Bronchial epithelial cell (primary cell): ENCODE measurements at regions not wholly inside any gene's neighbourhood (a gene's known extent, or its start where the extent isn't known, plus 50 kb on each side); places are given as distances from the start of the nearest gene placed in this dataset.

Experiments
- DNase-seq: peaks from one replicate; pipeline ENCODE4 v3.0.0-alpha.2; 2010; ENCODE audit warnings: low read depth
- FAIRE-seq: peaks from 2 replicates; lab custom pipeline; 2011; peaks lifted over from hg19 to GRCh38; lab: Jason Lieb, UNC
- H3K27me3 ChIP-seq: 2 replicates; pipeline ENCODE4 v1.5.1; 2011; ENCODE audit warnings: low read length; ENCODE audit not compliant: control insufficient read depth, insufficient read depth
- H3K36me3 ChIP-seq: 2 replicates; pipeline ENCODE4 v1.5.1; 2011; ENCODE audit warnings: low read length; ENCODE audit not compliant: control insufficient read depth, insufficient read depth
- H3K4me3 ChIP-seq: 2 replicates; pipeline ENCODE4 v1.5.1; 2011; ENCODE audit warnings: mild to moderate bottlenecking, low read depth, low read length, control low read depth
- TF ChIP-seq, protein P1 (sequence below): IDR thresholded peaks from 2 replicates; pipeline ENCODE4 v1.5.1; 2011; ENCODE audit warnings: mild to moderate bottlenecking, moderate library complexity, low read length, control low read depth, inconsistent platforms; ENCODE audit not compliant: insufficient read depth, severe bottlenecking

DNA sequence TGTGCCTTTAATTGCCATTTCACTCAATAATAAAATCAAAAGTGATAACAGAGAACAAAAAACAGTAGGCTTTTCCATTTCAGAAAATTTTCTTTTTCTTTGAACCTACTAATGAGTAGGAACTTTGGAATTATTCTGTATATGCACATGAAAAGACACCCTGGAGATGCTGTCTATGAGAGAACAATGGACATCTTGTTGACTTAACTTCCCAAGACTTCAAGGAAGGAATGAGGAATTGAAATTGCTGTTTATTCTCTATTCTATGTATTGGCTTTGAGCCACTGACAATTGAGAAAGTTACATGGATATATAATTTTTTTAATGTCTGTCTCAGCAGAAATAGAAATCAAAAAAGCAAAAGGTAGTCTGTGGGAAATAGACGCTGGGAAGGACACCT is 98.6 kb upstream of the PCSK2 start:
- Histone ChIP-seq H3K4me3 (no peak overlapping the region), H3K36me3 (no peaks in the 10 kb centered on the region), H3K27me3 (no peaks in the 10 kb centered on the region)
- TF ChIP-seq, protein P1, sequence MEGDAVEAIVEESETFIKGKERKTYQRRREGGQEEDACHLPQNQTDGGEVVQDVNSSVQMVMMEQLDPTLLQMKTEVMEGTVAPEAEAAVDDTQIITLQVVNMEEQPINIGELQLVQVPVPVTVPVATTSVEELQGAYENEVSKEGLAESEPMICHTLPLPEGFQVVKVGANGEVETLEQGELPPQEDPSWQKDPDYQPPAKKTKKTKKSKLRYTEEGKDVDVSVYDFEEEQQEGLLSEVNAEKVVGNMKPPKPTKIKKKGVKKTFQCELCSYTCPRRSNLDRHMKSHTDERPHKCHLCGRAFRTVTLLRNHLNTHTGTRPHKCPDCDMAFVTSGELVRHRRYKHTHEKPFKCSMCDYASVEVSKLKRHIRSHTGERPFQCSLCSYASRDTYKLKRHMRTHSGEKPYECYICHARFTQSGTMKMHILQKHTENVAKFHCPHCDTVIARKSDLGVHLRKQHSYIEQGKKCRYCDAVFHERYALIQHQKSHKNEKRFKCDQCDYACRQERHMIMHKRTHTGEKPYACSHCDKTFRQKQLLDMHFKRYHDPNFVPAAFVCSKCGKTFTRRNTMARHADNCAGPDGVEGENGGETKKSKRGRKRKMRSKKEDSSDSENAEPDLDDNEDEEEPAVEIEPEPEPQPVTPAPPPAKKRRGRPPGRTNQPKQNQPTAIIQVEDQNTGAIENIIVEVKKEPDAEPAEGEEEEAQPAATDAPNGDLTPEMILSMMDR = no peak
- no peak for FAIRE-seq
- no peak for DNase-seq

DNA sequence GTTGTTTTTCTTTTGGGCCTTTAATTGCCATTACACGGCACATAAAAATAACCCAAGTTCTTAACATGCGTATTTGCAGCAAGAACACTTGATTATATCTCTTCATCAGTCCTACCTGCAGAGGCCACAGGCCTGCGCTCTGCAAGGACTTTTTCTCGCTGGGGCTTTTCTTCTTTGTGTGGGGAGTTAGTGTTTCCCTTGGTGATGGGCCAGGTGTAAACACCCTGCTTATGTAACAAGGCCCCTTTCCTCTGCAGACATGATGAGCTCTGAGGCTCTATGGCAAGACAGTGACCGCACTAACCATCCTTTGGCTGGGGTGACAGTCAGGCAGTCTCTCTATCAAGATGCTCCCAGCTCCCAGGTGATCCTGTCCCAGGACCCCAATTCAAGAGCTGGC is 97.8 kb upstream of the PCSK2 start:
- FAIRE-seq = no peak

DNA sequence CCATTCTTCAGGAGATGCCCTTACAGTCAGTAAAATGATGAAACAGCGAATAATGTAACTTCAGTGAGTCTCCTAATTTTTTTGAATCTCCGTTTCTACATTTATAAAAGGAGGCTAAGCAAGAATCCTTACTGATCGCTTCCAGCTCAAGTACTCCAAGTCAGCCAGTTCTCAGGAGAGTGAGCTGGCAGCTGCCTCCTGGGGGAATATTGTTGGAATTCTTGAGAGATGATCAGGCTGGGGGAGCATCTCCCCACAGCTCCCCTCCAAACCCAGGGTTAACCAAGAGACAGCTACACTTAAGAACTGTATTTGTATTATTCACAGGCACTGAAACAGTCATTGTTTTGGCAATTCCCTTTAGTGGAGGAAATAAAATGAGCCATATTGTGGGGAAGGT is 89.1 kb upstream of the PCSK2 start:
- FAIRE-seq = no peak
- Histone ChIP-seq H3K27me3 (no peaks in the 10 kb centered on the region), H3K36me3 (no peaks in the 10 kb centered on the region), H3K4me3 (no peak overlapping the region)
- DNase-seq = no peak
- TF ChIP-seq, protein P1 = no peak

More for the DNA sequence above, 97.8 kb upstream of the PCSK2 start:
- TF ChIP-seq, protein P1 = no peak
- DNase-seq = no peak
- Histone ChIP-seq H3K36me3 (no peaks in the 10 kb centered on the region), H3K27me3 (no peaks in the 10 kb centered on the region), H3K4me3 (no peak overlapping the region)

DNA sequence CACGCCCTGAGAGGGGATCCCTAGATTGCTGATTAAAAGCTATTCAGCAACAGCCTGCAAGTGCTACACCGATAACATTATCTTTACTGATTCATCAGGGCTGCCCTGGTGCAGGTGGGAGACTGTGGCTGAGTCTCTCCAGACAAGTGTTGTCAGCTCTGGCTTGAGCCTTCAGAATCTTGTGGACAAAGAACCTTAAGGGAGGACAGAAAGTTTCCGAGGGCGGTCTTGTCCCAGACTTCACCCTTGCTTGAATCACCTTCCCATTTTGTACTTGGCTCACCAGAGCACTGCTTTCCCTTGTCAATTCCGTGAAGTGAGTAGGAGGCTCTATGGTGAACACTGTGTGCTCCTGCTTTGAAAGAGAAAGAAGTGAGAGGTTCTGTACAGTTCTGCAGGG is 88.6 kb upstream of the PCSK2 start:
- no peaks in the 10 kb centered on the region for H3K36me3 ChIP-seq
- FAIRE-seq (no peak), DNase-seq (no peak)
- H3K27me3 ChIP-seq = no peaks in the 10 kb centered on the region
- no peak overlapping the region for H3K4me3 ChIP-seq
- TF ChIP-seq, protein P1 = no peak

DNA sequence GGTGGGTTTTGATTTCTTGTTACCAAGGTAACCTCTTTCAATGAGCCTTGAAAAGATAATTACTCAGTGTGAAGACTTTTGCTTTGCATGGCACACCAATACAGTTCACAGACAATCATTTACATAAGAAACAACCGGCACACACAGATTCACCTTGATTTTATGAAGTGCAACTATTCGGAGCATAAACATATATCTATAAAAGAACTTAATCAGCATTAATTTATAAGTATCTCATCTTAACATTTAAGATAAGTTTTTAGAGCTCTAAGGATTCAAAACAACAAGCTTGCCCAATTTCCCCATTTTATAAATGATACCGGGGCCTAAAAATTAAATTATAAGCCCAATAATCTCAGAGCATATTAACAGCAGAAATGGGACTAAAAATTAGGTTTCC is 85.9 kb upstream of the PCSK2 start:
- H3K27me3 ChIP-seq = no peaks in the 10 kb centered on the region
- DNase-seq = no peak
- TF ChIP-seq, protein P1 = no peak
- FAIRE-seq = no peak
- no peak overlapping the region for H3K4me3 ChIP-seq
- H3K36me3 ChIP-seq = no peaks in the 10 kb centered on the region

DNA sequence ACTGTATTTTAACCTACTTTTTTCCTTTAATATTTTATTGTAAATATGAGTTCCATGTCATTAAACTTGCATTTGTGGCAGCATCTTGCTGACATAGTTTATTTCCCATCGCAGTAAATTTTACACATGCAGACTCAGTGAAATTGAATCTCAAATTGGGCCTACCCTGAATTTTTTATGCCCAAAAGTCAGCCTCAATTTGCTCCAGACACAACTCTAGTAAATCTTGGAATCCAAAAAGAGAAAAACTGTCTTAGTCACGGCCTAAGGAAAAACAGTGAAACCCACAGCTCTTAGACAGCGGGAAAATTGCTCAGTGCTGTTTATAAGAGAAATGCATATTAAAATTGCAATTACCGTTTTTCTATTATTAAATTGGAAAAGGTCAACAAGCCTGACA is 85.3 kb upstream of the PCSK2 start:
- no peak overlapping the region for H3K4me3 ChIP-seq
- FAIRE-seq (no peak), DNase-seq (no peak)
- no peaks in the 10 kb centered on the region for H3K36me3 ChIP-seq
- TF ChIP-seq, protein P1 = no peak
- H3K27me3 ChIP-seq = no peaks in the 10 kb centered on the region
